GM20000 (cell line): ENCODE measurements at regions not wholly inside any gene's neighbourhood (a gene's known extent, or its start where the extent isn't known, plus 50 kb on each side); places are given as distances from the start of the nearest gene placed in this dataset.
"Not testable (repeated sequence)": the region's sequence is repeated elsewhere in the genome, so short reads cannot be mapped to it uniquely, and the experiment has no call there.

Experiments
- DNase-seq: peaks from one replicate; pipeline ENCODE4 v3.0.0; 2012; ENCODE audit warnings: low spot score
- TF ChIP-seq, protein P1 (sequence below): IDR thresholded peaks from 2 replicates; pipeline ENCODE4 v1.5.1; 2012; ENCODE audit warnings: mild to moderate bottlenecking, control low read depth; ENCODE audit errors: extremely low read depth, missing control alignments

DNA sequence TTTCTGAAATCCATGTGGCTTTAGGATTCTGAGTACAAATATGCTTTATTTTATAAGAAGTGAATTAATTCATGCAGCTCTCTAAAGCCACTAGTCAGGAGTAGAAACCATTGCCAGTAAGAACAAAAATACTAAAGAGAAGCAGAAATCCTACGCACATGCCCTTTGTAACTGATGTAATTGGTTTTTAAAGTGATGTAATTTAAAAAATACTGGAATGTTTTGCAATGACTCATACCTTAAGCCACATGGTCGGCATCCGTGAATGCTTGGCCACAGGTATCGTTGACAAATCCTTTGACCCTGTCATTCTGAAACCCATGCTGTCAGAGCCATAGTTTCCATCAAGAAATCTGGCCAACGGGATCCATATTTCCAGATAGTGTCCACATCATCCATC, 213.3 kb downstream of the ACKR3 start:
- no peak for DNase-seq
- TF ChIP-seq, protein P1, sequence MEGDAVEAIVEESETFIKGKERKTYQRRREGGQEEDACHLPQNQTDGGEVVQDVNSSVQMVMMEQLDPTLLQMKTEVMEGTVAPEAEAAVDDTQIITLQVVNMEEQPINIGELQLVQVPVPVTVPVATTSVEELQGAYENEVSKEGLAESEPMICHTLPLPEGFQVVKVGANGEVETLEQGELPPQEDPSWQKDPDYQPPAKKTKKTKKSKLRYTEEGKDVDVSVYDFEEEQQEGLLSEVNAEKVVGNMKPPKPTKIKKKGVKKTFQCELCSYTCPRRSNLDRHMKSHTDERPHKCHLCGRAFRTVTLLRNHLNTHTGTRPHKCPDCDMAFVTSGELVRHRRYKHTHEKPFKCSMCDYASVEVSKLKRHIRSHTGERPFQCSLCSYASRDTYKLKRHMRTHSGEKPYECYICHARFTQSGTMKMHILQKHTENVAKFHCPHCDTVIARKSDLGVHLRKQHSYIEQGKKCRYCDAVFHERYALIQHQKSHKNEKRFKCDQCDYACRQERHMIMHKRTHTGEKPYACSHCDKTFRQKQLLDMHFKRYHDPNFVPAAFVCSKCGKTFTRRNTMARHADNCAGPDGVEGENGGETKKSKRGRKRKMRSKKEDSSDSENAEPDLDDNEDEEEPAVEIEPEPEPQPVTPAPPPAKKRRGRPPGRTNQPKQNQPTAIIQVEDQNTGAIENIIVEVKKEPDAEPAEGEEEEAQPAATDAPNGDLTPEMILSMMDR = no peak

DNA sequence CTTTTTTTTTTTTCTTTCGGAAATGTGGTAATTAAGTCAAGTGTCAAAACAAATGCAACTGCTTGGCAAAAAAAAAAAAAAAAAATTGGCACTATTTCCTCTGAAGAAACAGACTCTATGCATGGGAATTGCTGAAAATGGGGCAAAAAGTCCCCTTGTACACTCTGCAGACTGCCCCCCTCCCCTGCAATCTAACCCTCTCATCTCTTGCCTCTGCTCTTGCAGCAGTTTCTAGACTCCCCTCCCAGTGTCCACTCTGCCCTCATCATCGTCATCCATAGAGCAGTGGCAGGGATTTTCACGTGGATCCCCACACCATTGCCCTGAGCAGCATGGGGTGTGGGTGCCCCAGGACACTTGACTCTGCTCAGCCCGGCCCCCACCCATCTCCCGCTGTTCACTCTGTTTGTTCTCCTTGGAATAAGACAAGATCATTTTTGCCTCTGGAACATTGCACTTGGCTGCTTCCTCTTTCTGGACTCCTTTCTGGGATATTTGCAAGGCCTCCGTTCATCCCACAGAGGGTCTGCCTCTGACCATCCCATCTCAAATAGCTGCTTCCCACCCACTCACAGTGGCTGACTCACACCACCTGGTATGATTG, 213.9 kb downstream of the ACKR3 start:
- TF ChIP-seq, protein P1 = no peak
- DNase-seq = no peak

DNA sequence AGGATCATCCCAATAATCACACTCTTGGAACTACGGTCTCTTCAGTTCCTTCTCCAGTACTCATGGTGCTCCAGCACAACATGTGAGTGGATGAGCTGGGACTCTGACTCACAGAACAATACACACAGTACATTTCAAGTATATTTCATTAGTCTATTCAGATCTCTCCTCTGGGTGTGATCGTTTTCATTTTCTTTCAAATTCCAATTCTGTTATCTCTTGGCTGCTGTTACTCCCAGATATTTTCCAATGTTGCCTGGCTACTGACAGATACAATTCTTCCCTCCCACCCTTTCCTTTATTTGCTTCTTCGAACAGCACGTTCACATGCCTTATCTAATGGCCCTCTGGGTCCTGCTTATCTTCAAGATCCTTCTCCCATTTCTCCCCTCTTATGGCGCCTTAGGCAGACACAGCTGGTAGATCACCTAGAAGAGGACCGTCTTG, 216.0 kb downstream of the ACKR3 start:
- TF ChIP-seq, protein P1 = no peak
- DNase-seq = no peak

DNA sequence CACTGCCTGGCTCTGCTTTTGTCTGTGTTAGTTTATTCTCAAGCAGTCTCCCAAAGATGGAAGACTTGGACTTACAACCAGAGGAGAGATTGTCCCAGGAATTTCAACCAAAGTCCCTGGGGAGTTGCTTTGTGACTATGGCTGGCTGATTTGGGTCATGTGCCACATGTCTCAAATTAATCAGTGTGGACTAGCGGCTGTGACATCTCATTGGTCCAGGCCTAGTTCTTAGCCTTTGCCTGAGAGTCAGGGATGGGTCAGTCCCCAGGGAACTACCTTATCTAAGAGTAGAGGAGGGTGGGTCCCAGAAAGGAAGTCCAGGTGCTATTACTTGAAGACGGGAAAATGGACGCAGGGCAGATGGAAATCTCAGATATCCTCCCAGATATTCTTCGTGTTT, 217.1 kb downstream of the ACKR3 start:
- TF ChIP-seq, protein P1 = no peak

DNA sequence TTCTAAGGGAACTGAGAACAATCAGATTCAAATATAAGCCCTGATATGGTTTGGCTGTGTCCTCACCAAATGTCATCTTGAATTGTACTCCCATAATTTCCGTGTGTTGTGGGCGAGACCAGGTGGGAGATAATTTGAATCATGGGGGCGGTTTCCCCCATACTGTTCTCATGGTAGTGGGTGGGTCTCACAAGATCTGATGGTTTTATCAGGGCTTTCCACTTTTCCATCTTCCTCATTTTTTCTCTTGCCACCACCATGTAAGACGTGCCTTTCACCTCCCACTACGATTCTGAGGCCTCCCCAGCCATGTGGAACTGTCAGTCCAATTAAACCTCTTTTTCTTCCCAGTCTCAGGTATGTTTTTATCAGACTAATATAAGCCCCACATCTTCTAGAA, 217.8 kb downstream of the ACKR3 start:
- DNase-seq = not testable (repeated sequence)

More for the DNA sequence above, 217.1 kb downstream of the ACKR3 start:
- DNase-seq = no peak

DNA sequence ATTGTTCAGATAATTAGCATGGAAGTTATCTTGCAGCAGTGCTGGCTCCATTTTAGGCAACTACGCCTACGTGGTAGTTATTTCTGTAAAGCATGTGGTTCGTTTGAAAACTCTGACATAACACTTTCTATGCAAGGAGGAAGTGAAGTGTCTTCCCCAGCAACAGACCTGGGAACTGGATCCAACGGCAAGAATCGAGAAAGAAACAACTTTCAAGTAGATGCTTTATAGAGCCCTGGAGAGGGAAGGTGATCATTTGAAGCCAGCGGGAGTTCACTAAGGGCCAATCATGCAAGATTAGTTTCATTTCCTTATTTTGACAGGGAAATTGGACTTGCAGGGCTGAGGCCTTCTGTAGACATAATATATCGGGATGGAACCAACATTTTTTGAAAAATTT, 218.3 kb downstream of the ACKR3 start:
- DNase-seq = no peak
- TF ChIP-seq, protein P1 = no peak

DNA sequence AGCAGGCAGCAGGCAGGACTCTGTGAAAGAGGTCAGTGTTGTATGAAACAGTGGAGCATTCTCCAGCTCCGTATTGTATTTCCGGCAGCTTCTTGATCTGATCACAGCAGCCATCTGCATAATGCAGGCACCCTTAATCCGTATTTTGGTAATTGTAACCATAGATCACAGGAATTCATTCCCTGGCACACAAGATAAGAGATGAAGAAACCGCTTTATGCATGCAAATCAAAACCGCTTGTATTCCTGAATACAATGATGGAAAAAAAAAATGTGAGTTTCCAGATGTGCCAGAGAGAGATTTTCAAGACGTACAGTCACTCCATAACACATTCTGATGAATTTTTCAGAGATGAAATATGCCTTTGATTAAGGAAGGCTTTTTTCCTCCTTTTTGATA, 221.3 kb downstream of the ACKR3 start:
- DNase-seq = no peak
- TF ChIP-seq, protein P1 = no peak
